Retinal pigment epithelial cell (primary cell): ENCODE measurements at regions not wholly inside any gene's neighbourhood (a gene's known extent, or its start where the extent isn't known, plus 50 kb on each side); places are given as distances from the start of the nearest gene placed in this dataset.

Experiments
- DNase-seq: peaks from one replicate; pipeline ENCODE4 v3.0.0-alpha.2; 2010; ENCODE audit warnings: low read depth
- H3K4me3 ChIP-seq: 2 replicates; pipeline ENCODE4 v1.5.1; 2011; ENCODE audit warnings: mild to moderate bottlenecking, low read length, control low read depth, moderate library complexity
- CTCF ChIP-seq: conservative IDR thresholded peaks from 2 replicates; pipeline ENCODE4 v1.5.1; 2011; ENCODE audit warnings: low read depth, low read length, control low read depth, inconsistent platforms

GRCh38 chr10:47195274-47195885 lies 104.6 kb upstream of the GDF10 start:
- DNase-seq, result no peak
- no peak for TF ChIP-seq CTCF
- no peak overlapping the region for H3K4me3 ChIP-seq

GRCh38 chr10:47196691-47197090 lies 103.3 kb upstream of the GDF10 start:
- no peak for TF ChIP-seq CTCF
- no peak overlapping the region for H3K4me3 ChIP-seq
- no peak for DNase-seq

DNA sequence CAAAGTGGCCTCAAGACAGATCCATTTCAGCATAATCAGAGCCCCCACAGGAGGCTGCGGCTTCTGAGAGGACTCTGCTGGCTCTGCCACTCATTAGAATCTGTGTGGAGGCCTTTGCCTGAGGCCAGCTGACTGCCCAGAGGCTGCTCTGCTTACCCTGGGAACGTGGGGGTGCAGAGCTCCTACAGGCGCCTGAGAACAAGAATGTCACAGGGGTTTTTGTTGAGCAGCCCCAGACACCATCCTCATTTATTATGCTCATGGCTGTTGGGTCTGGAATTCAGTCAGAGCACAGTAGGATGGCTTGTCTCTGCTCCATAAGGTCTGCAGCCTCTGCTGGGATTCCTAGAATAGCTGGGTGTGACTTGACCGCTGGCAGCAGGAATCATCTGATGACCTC lies 101.8 kb upstream of the GDF10 start:
- no peak overlapping the region for H3K4me3 ChIP-seq
- no peak for DNase-seq
- no peak for TF ChIP-seq CTCF

- TF ChIP-seq CTCF, result no peak
- H3K4me3 ChIP-seq, result no peak overlapping the region
- DNase-seq, result no peak
Measured at GRCh38 chr10:47205192-47205591, 94.8 kb upstream of the GDF10 start.

- DNase-seq, result no peak
- no peak for TF ChIP-seq CTCF
- no peak overlapping the region for H3K4me3 ChIP-seq
Measured at GRCh38 chr10:47206449-47207280, 93.3 kb upstream of the GDF10 start.

GRCh38 chr10:47207281-47207615 lies 92.7 kb upstream of the GDF10 start:
- DNase-seq, result no peak
- no peak for TF ChIP-seq CTCF
- H3K4me3 ChIP-seq, result no peak overlapping the region

DNA sequence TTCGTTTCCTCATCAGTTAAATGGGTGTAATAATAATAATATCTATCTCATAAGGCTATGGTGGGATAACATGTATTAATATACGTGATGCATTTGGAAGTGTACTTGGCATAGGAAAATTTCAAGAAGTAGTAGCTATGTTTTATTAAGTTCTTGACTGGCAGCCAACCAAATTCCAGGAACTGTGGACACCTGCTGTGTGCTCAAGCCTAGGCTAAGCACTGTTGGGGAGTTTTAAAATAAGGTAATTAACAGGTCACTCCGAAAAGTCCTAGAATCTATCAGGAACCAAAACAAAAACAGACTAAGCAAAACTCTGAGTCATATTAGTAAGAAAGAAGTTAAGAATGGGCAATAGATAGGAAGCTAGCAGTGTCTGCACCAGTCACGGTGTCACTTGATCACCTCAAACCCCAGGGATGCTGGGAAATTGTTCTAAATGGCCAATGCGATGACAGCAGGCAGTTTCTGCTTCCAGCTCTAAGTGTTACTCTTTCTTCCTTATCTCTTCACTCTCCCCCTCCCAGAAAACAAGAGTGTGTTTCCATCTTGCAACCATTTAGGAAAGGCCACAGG lies 92.0 kb upstream of the GDF10 start:
- H3K4me3 ChIP-seq, result no peak overlapping the region
- DNase-seq, result no peak

More for the DNA sequence above, 92.0 kb upstream of the GDF10 start:
- TF ChIP-seq CTCF, result no peak
